Spleen (tissue), 11 donors: ENCODE measurements at regions not wholly inside any gene's neighbourhood (a gene's known extent, or its start where the extent isn't known, plus 50 kb on each side); places are given as distances from the start of the nearest gene placed in this dataset.

Experiments
- DNase-seq: peaks from one replicate; pipeline ENCODE4 v3.0.0-alpha.2; 2020
- H3K27ac ChIP-seq, 8 donors: fragments of 200-600 bp; sonication (generic) in 7 of 8; 1 replicate in 4 of 8; 2 replicates in 4 of 8; pipeline versions ENCODE4 v1.5.0 to v1.8.0; 2016 to 2021; ENCODE audit warnings: inconsistent platforms in 4 of 8, mild to moderate bottlenecking in 4 of 8, moderate library complexity in 1 of 8
- H3K27me3 ChIP-seq, 7 donors: fragments of 200-600 bp; sonication (generic) in 6 of 7; replicated peaks in 1 of 7; 1 replicate in 4 of 7; 2 replicates in 3 of 7; pipeline versions ENCODE4 v1.5.0 to v1.8.0; 2016 to 2021; ENCODE audit warnings: inconsistent platforms in 3 of 7, mild to moderate bottlenecking in 1 of 7
- H3K36me3 ChIP-seq, 6 donors: fragments of 200-600 bp; sonication (generic) in 5 of 6; 1 replicate in 4 of 6; 2 replicates in 2 of 6; pipeline versions ENCODE4 v1.5.0 to v1.8.0; 2016 to 2021; ENCODE audit warnings: inconsistent platforms in 2 of 6
- H3K4me1 ChIP-seq, 6 donors: fragments of 200-600 bp; sonication (generic) in 5 of 6; 1 replicate in 3 of 6; 2 replicates in 3 of 6; pipeline versions ENCODE4 v1.5.0 to v1.8.0; 2016 to 2021; ENCODE audit warnings: inconsistent platforms in 3 of 6
- H3K4me3 ChIP-seq, 8 donors: fragments of 200-600 bp; sonication (generic) in 7 of 8; 1 replicate in 4 of 8; 2 replicates in 4 of 8; pipeline versions ENCODE4 v1.5.0 to v1.8.0; 2016 to 2021; ENCODE audit warnings: inconsistent platforms in 4 of 8, mild to moderate bottlenecking in 4 of 8, moderate library complexity in 2 of 8
- H3K9me3 ChIP-seq, 8 donors: fragments of 200-600 bp; sonication (generic) in 7 of 8; 1 replicate in 4 of 8; 2 replicates in 4 of 8; pipeline versions ENCODE4 v1.5.0 to v1.8.0; 2016 to 2021; ENCODE audit warnings: inconsistent platforms in 4 of 8
- CTCF ChIP-seq, 11 experiments: fragments of 200-600 bp in 7 of 11; fragments of 450-650 bp in 4 of 11; sonication (generic) in 4 of 11; IDR thresholded peaks in 8 of 11; conservative IDR thresholded peaks in 3 of 11; 1 replicate in 7 of 11; 2 replicates in 4 of 11; pipeline versions ENCODE4 v1.4.0 to v1.8.0; 2016 to 2021; ENCODE audit warnings: antibody characterized with exemption in 11 of 11, inconsistent platforms in 4 of 11, mild to moderate bottlenecking in 1 of 11
- POLR2A ChIP-seq, 3 donors: fragments of 450-650 bp; IDR thresholded peaks; one replicate each; pipeline ENCODE4 v1.5.1; 2017; ENCODE audit warnings: antibody characterized with exemption in 3 of 3, mild to moderate bottlenecking in 1 of 3
- POLR2AphosphoS5 ChIP-seq, 3 donors: sonication (generic); formaldehyde crosslinking; IDR thresholded peaks; one replicate each; pipeline ENCODE4 v1.5.1; 2017; ENCODE audit warnings: antibody characterized with exemption in 3 of 3
- WGBS, 5 donors: extraction: QIAGEN DNeasy Blood & Tissue Kit in 3 of 5; methylation state at CpG; one replicate each; pipeline versions ENCODE4 v1.1.5 to v1.1.7; 2013 to 2018; 5-methylcytosine and 5-hydroxymethylcytosine counted together
- intact Hi-C: fragments of 100-400 bp; cut with DNase I; formaldehyde crosslinking; loops from one replicate; pipeline ENCODE4 v1.15.0; 2023; ENCODE audit warnings: low total_unique reads
- donor health status: healthy with polysubstance abuse.
- donor health status: DM: no; HTN: no; CAD: no; lungs with moderate emphysema.
- donor health status: DM: no; HTN: no; CAD: no.
- donor health status: Bipolar disorder and iron deficiency.
- donor health status: healthy.
- donor health status: DM: no; HTN: no; CAD: no.
- donor health status: DM: yes; HTN: yes; CAD: no.

- no peak overlapping the region for H3K27ac ChIP-seq
- H3K36me3 ChIP-seq, result no peaks in the 10 kb centered on the region
- WGBS, 5 donors, result 73 to 85% (median 80%) methylated on average over 8 to 12 of the region's 12 CpGs
- intact Hi-C loops, result no loop called here
- no peak overlapping the region for H3K4me3 ChIP-seq
- no peak for DNase-seq
- TF ChIP-seq POLR2AphosphoS5 (IDR thresholded peaks at IDR 0.05) (no peak), CTCF (IDR thresholded peaks at IDR 0.05 in 8 of 11, conservative IDR thresholded peaks at IDR 0.05 in 3 of 11) (no peak)
- H3K9me3 ChIP-seq, result no peaks in the 10 kb centered on the region
- H3K27me3 ChIP-seq, result peaks cover 0 to 11% (median 0%) of the 10 kb centered on the region in 7 donors
- H3K4me1 ChIP-seq, result no peaks in the 10 kb centered on the region
Observed at GRCh38 chr5:133680830-133681565, 68.7 kb upstream of the FSTL4 start.

DNA sequence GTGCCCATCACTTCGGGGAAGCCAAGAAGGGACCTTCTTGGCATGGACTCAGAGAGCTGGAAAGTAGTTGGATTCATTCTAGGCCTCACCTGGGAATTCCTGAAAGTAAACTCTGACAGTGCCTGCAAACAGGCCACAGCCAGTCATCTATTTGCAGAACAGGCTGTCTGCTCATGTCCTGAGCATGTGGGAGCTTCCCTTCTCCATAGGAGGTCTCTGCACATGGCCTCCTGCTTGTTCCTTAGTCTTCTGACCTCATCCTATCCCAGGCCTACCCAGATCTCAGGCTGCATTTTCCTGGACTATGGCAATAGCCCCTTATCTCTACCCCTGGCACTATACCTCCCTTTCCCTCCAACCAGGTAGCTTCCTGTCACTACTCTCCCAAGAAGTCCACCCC, 67.2 kb upstream of the FSTL4 start:
- Histone ChIP-seq H3K27ac (no peak overlapping the region), H3K4me3 (no peak overlapping the region), H3K9me3 (no peaks in the 10 kb centered on the region), H3K4me1 (no peaks in the 10 kb centered on the region), H3K36me3 (no peaks in the 10 kb centered on the region), H3K27me3 (peaks cover 0 to 4% (median 0%) of the 10 kb centered on the region in 7 donors)
- WGBS, 5 donors, result 60 to 89% (median 73%) methylated on average over 1 of the region's 1 CpG
- intact Hi-C loops, result no loop called here
- TF ChIP-seq CTCF (IDR thresholded peaks at IDR 0.05 in 8 of 11, conservative IDR thresholded peaks at IDR 0.05 in 3 of 11) (no peak), POLR2AphosphoS5 (IDR thresholded peaks at IDR 0.05) (no peak), POLR2A (IDR thresholded peaks at IDR 0.05) (no peak)
- no peak for DNase-seq

DNA sequence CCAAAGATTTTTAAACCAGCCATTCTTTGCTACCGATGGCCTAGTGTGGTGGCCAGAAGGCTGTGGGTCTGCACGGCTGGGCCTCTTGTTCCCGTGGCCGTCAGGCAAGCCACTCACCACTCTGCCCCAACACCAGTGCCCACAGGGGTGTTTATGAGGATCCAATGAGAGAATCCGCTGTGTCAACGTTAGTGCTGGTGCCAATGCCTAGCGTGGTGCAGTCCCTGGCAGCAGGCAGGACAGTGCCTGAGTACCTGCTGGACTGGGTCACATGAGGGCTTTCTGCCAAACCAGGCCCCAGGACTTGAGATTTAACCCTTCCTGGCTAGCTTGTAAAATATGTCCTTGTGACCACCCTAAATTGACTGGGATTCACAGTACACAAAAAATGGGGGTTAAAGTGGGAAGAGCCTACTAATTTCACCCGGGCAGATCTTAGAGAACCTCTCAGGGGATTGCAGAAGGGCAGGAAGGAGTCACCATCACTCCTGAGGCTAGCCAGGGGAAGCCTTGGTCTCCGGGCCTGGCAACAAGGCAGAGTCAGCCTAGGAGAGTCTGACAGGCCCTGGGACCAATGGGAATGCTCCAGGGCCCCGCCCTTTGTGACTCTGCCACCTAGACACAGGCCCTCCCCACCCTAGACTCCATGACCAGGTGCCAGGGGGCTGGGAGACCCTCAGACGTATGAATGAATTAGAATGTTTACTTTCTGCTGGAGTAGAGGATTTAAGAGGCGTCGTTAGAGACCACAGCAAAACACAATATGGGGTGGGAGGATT, 63.2 kb upstream of the FSTL4 start:
- Histone ChIP-seq H3K27ac (no peak overlapping the region), H3K4me3 (no peak overlapping the region), H3K9me3 (peaks cover 0 to 12% (median 2%) of the 10 kb centered on the region in 8 donors), H3K36me3 (no peaks in the 10 kb centered on the region), H3K27me3 (peaks cover 0 to 10% (median 0%) of the 10 kb centered on the region in 7 donors), H3K4me1 (no peaks in the 10 kb centered on the region)
- no peak for DNase-seq
- intact Hi-C loops, result no loop called here
- no peak for TF ChIP-seq POLR2A (IDR thresholded peaks at IDR 0.05)
- TF ChIP-seq CTCF (IDR thresholded peaks at IDR 0.05 in 8 of 11, conservative IDR thresholded peaks at IDR 0.05 in 3 of 11), result no peak
- TF ChIP-seq POLR2AphosphoS5 (IDR thresholded peaks at IDR 0.05), result no peak
- WGBS, 5 donors, result 79 to 85% (median 83%) methylated on average over 13 of the region's 13 CpGs

GRCh38 chr5:133670336-133670735, 58.0 kb upstream of the FSTL4 start:
- Histone ChIP-seq H3K9me3 (peaks cover 0 to 15% (median 2%) of the 10 kb centered on the region in 8 donors), H3K27me3 (peaks cover 0 to 33% (median 0%) of the 10 kb centered on the region in 7 donors), H3K4me3 (no peak overlapping the region), H3K4me1 (no peaks in the 10 kb centered on the region), H3K36me3 (no peaks in the 10 kb centered on the region), H3K27ac (no peak overlapping the region)
- TF ChIP-seq CTCF (IDR thresholded peaks at IDR 0.05 in 8 of 11, conservative IDR thresholded peaks at IDR 0.05 in 3 of 11) (no peak), POLR2A (IDR thresholded peaks at IDR 0.05) (no peak), POLR2AphosphoS5 (IDR thresholded peaks at IDR 0.05) (no peak)
- 47 to 91% (median 82%) methylated on average over 2 of the region's 2 CpGs for WGBS, 5 donors
- DNase-seq, result no peak
- intact Hi-C loops, result no loop called here
